Hepatocyte (in vitro differentiated cells): ENCODE measurements at regions not wholly inside any gene's neighbourhood (a gene's known extent, or its start where the extent isn't known, plus 50 kb on each side); places are given as distances from the start of the nearest gene placed in this dataset.

Source experiments
- DNase-seq: peaks from one replicate; pipeline ENCODE4 v3.0.0-alpha.2; 2016; ENCODE audit warnings: low spot score
- H2AFZ ChIP-seq: fragments of 200-600 bp; sonication (generic); 2 replicates; pipeline ENCODE4 v1.6.0; 2016; ENCODE audit warnings: antibody characterized with exemption, mild to moderate bottlenecking
- H3K27ac ChIP-seq: fragments of 200-600 bp; sonication (generic); 2 replicates; pipeline ENCODE4 v1.5.1; 2016; ENCODE audit warnings: mild to moderate bottlenecking
- H3K27me3 ChIP-seq: fragments of 200-600 bp; sonication (generic); 2 replicates; pipeline ENCODE4 v1.6.1; 2016
- H3K36me3 ChIP-seq: fragments of 200-600 bp; sonication (generic); replicated peaks from 2 replicates; pipeline ENCODE4 v1.5.1; 2016; ENCODE audit warnings: low read depth; ENCODE audit not compliant: insufficient read depth
- H3K4me1 ChIP-seq: fragments of 200-600 bp; sonication (generic); 2 replicates; pipeline ENCODE4 v1.5.1; 2016; ENCODE audit warnings: mild to moderate bottlenecking, moderate library complexity; ENCODE audit not compliant: insufficient read depth
- H3K4me2 ChIP-seq: fragments of 200-600 bp; sonication (generic); 2 replicates; pipeline ENCODE4 v1.6.0; 2016
- H3K4me3 ChIP-seq: fragments of 200-600 bp; sonication (generic); 2 replicates; pipeline ENCODE4 v1.5.1; 2016; ENCODE audit warnings: mild to moderate bottlenecking
- H3K79me2 ChIP-seq: fragments of 200-600 bp; sonication (generic); 2 replicates; pipeline ENCODE4 v1.6.0; 2017; ENCODE audit warnings: mild to moderate bottlenecking
- H3K9me2 ChIP-seq: fragments of 200-600 bp; sonication (generic); replicated peaks from 2 replicates; pipeline ENCODE4 v1.6.0; 2017; ENCODE audit warnings: mild to moderate bottlenecking; ENCODE audit not compliant: insufficient read depth
- H3K9me3 ChIP-seq: fragments of 200-600 bp; sonication (generic); 2 replicates; pipeline ENCODE4 v1.5.1; 2016; ENCODE audit warnings: low read depth, mild to moderate bottlenecking
- H4K20me1 ChIP-seq: fragments of 200-600 bp; sonication (generic); 2 replicates; pipeline ENCODE4 v1.6.0; 2016; ENCODE audit warnings: mild to moderate bottlenecking; ENCODE audit not compliant: insufficient read depth, poor library complexity, severe bottlenecking
- CTCF ChIP-seq: fragments of 200-600 bp; sonication (generic); IDR thresholded peaks from 2 replicates; pipeline ENCODE4 v1.5.1; 2016; ENCODE audit warnings: antibody characterized with exemption, mild to moderate bottlenecking; ENCODE audit not compliant: poor library complexity
- EZH2 ChIP-seq: fragments of 200-600 bp; sonication (generic); IDR thresholded peaks from 2 replicates; pipeline ENCODE4 v1.6.1; 2016; ENCODE audit warnings: antibody characterized with exemption, mild to moderate bottlenecking, borderline replicate concordance
- EZH2phosphoT487 ChIP-seq: fragments of 200-600 bp; sonication (generic); IDR thresholded peaks from one replicate; pipeline ENCODE4 v1.6.1; 2018; ENCODE audit warnings: antibody characterized with exemption, mild to moderate bottlenecking, low read depth, moderate library complexity; ENCODE audit not compliant: unreplicated experiment, severe bottlenecking
- WGBS: methylation state at CpG from one replicate; pipeline ENCODE4 v1.1.6; 2016; ENCODE audit warnings: low lambda C conversion rate; ENCODE audit errors: missing lambda C conversion rate; 5-methylcytosine and 5-hydroxymethylcytosine counted together

DNA sequence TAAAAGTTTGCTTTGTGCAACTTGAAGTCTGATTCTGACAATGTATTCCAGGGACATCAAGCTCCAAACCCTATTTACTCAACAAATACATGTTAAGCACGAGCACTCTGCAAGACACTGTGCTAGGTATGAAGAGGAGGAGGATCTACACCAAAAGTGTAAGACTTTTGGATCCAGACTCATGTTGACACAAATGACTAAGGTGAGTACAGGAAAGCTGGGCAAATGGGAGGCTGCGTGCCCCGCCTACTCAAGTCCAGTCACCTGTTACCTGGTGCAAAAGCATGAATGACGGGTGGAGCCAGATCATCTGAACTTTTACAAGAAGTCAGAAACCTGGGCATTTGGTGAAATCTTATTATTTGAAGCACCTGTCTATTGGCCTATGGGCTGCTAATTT is 120.7 kb downstream of the ABCC12 start:
- peak; percentile 35 for DNase-seq
- no peak for TF ChIP-seq EZH2phosphoT487
- no peak for TF ChIP-seq EZH2
- no peak for TF ChIP-seq CTCF
- Histone ChIP-seq H3K9me2 (no peaks in the 10 kb centered on the region), H4K20me1 (no peaks in the 10 kb centered on the region), H3K27ac (no peak overlapping the region), H3K4me2 (no peak overlapping the region), H3K27me3 (no peaks in the 10 kb centered on the region), H3K4me3 (no peak overlapping the region), H3K9me3 (no peaks in the 10 kb centered on the region), H2AFZ (no peak overlapping the region), H3K79me2 (no peaks in the 10 kb centered on the region), H3K4me1 (no peaks in the 10 kb centered on the region), H3K36me3 (no peaks in the 10 kb centered on the region)
- 50% methylated on average over 4 of the region's 4 CpGs for WGBS

DNA sequence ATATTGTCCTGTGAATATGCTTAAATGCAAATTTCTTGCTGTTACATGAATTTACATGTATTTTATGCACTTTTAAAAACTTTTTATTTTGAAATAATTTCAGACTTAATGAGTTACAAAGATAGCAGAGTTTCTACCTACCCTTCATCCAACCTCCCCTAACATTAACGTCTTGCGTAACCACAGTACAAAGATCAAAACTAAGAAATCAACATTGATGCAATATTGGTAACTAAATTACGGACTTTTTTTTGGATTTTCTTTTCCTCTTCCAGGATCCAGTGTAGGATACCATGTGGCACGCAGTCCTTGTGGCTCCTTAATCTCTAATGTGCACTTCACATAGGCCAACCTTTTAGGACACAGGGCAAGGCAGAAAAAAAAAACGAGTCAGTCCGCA is 124.9 kb downstream of the ABCC12 start:
- 91% methylated on average over 6 of the region's 6 CpGs for WGBS
- Histone ChIP-seq H3K27me3 (no peaks in the 10 kb centered on the region), H3K9me2 (no peaks in the 10 kb centered on the region), H3K9me3 (no peaks in the 10 kb centered on the region), H3K4me1 (no peaks in the 10 kb centered on the region), H3K79me2 (no peaks in the 10 kb centered on the region), H3K4me3 (no peak overlapping the region), H3K27ac (no peak overlapping the region), H3K4me2 (no peak overlapping the region), H3K36me3 (no peaks in the 10 kb centered on the region), H4K20me1 (no peaks in the 10 kb centered on the region), H2AFZ (no peak overlapping the region)
- no peak for DNase-seq
- TF ChIP-seq EZH2phosphoT487 (no peak), CTCF (no peak), EZH2 (no peak)

DNA sequence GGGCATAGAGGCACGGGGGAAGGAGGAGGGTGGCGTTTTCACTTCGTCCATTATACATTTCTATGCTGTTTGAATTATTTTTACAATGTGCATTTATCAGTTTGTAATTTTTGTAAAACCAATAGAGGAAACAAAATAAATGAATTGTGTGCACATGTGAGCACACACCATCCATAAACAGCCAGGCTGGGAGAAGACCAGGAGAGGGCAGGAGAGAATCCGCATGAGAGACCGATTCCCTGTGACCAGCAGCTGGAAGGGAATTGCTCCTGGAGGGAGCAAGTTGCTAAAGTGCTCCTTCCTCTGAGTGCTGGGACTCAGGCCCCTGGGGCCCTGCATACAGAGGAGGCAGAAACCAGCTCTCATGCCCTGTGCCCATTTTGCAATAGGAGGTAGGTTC is 126.0 kb downstream of the ABCC12 start:
- H3K27ac ChIP-seq, result no peak overlapping the region
- H4K20me1 ChIP-seq, result no peaks in the 10 kb centered on the region
- no peak for TF ChIP-seq EZH2phosphoT487
- TF ChIP-seq CTCF, result no peak
- no peak for TF ChIP-seq EZH2
- no peaks in the 10 kb centered on the region for H3K9me3 ChIP-seq
- no peaks in the 10 kb centered on the region for H3K79me2 ChIP-seq
- no peak for DNase-seq
- WGBS, result 87% methylated on average over 5 of the region's 5 CpGs
- H3K9me2 ChIP-seq, result no peaks in the 10 kb centered on the region
- H3K4me2 ChIP-seq, result no peak overlapping the region
- H3K4me1 ChIP-seq, result no peaks in the 10 kb centered on the region
- H3K27me3 ChIP-seq, result no peaks in the 10 kb centered on the region
- H3K36me3 ChIP-seq, result no peaks in the 10 kb centered on the region
- no peak overlapping the region for H2AFZ ChIP-seq
- no peak overlapping the region for H3K4me3 ChIP-seq

DNA sequence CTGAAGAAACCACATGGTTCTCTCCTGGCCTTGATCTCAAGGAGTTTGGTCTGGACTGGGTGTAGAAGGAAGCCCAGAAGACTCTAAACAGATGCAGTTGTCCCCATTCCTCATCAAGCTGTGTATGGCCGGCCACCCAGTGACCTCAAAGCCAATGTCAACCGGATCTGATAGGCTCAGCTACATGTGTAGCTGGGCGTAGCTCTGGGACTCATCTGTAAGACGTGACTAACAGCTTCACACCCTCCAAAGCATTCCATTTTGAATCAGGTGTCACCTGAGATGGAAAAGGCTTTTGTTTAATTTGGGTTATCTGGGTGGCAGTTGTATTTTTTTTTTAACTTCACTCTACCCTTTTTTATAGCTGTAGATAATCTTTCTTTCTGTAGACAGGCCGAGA is 130.4 kb downstream of the ABCC12 start:
- no peaks in the 10 kb centered on the region for H3K79me2 ChIP-seq
- no peaks in the 10 kb centered on the region for H3K9me3 ChIP-seq
- no peak overlapping the region for H2AFZ ChIP-seq
- no peaks in the 10 kb centered on the region for H3K9me2 ChIP-seq
- no peak overlapping the region for H3K27ac ChIP-seq
- no peak overlapping the region for H3K4me3 ChIP-seq
- DNase-seq, result peak; percentile 13
- no peaks in the 10 kb centered on the region for H3K36me3 ChIP-seq
- no peaks in the 10 kb centered on the region for H4K20me1 ChIP-seq
- no peaks in the 10 kb centered on the region for H3K4me1 ChIP-seq
- 72% methylated on average over 5 of the region's 5 CpGs for WGBS
- no peak overlapping the region for H3K4me2 ChIP-seq
- H3K27me3 ChIP-seq, result no peaks in the 10 kb centered on the region
- TF ChIP-seq CTCF (no peak), EZH2 (no peak), EZH2phosphoT487 (no peak)
